ENCODE measurements at regions not wholly inside any gene's neighbourhood (a gene's known extent, or its start where the extent isn't known, plus 50 kb on each side); places are given as distances from the start of the nearest gene placed in this dataset.

- TF ChIP-seq HOMEZ (CRISPR knock-in tag; IDR thresholded peaks at IDR 0.05), result no peak
- TF ChIP-seq GTF2A2 (tag; IDR thresholded peaks at IDR 0.05), result no peak
- TF ChIP-seq ETV5 (CRISPR knock-in tag; IDR thresholded peaks at IDR 0.05; ENCODE audit: low read depth), result no peak
- no peak for TF ChIP-seq ESRRA (IDR thresholded peaks at IDR 0.05; ENCODE audit: borderline replicate concordance, low read depth)
- TF ChIP-seq MAX (CRISPR knock-in tag; IDR thresholded peaks at IDR 0.05), result no peak
- no peak for TF ChIP-seq ZNF324 (CRISPR knock-in tag; IDR thresholded peaks at IDR 0.05)
- TF ChIP-seq ZNF79 (CRISPR knock-in tag; IDR thresholded peaks at IDR 0.05; ENCODE audit: low read depth), result no peak
- TF ChIP-seq EZH2 (IDR thresholded peaks at IDR 0.05; ENCODE audit: borderline replicate concordance, low read depth, low read length), result no peak
- TF ChIP-seq HNRNPK (IDR thresholded peaks at IDR 0.05; ENCODE audit: low read depth, low read length, poor library complexity, severe bottlenecking), result no peak
- TF ChIP-seq ZNF780A (CRISPR knock-in tag; IDR thresholded peaks at IDR 0.05), result no peak
- TF ChIP-seq BRD4 (IDR thresholded peaks at IDR 0.05), result no peak
Observed at GRCh38 chr1:38672692-38673091, 186.9 kb downstream of the RRAGC start (continued).

GRCh38 chr1:38671221-38671620 is 188.4 kb downstream of the RRAGC start:
- BruUV-seq (replicated peaks), result no TSS peak
- Histone ChIP-seq H3K9me3 (replicated peaks; ENCODE audit: control insufficient read depth, insufficient read depth, low read depth, low read length) (no peaks in the 10 kb centered on the region; the same call in 1 of the 2 replicates), H3K36me3 (ENCODE audit: control insufficient read depth, insufficient read depth, low read length) (no peaks in the 10 kb centered on the region), H3K27me3 (ENCODE audit: control insufficient read depth in 2 of 2, insufficient read depth in 2 of 2, low read length in 2 of 2) (peaks cover 18 to 40% of the 10 kb centered on the region in 2 experiments), H4K20me1 (replicated peaks; ENCODE audit: control insufficient read depth, insufficient read depth, low read length) (no peaks in the 10 kb centered on the region), H3K27ac (ENCODE audit: extremely low read depth, low read depth, low read length) (no peak overlapping the region), H3K9me1 (ENCODE audit: control insufficient read depth, insufficient read depth, low read length) (no peaks in the 10 kb centered on the region), H3K79me2 (ENCODE audit: control insufficient read depth, insufficient read depth, low read length) (no peaks in the 10 kb centered on the region), H3K4me3 (no peak overlapping the region), H3K9ac (ENCODE audit: insufficient read depth in 1 of 2, low read depth in 2 of 2, low read length in 2 of 2) (no peak overlapping the region), H2AFZ (ENCODE audit: low read depth, low read length) (no peak overlapping the region), H3K4me2 (ENCODE audit: insufficient read depth, low read length) (no peak overlapping the region), H3K4me1 (replicated peaks in 1 of 2; ENCODE audit: control insufficient read depth in 2 of 2, insufficient read depth in 2 of 2, low read length in 2 of 2) (no peaks in the 10 kb centered on the region)
- 2% methylated on average over 8 of the region's 8 CpGs for WGBS (ENCODE audit: insufficient coverage, low coverage, missing lambda C conversion rate)
- ChIA-PET CTCF (ENCODE audit: low intra/inter-chr PET ratio) (no interaction called here), POLR2A (no interaction called here)
- intact Hi-C loops (cut with micrococcal nuclease) (no loop called here), in situ Hi-C loops (cut with MboI) (no loop called here)
- ATAC-seq (no peak), FAIRE-seq (no peak), DNase-seq (ENCODE audit: extremely low read depth in 1 of 4, low spot score in 3 of 4) (no peak)
- no peak for TF ChIP-seq RBM14 (IDR thresholded peaks at IDR 0.05; ENCODE audit: borderline replicate concordance, insufficient read depth, low read depth, low read length)
- TF ChIP-seq ZNF644 (tag; IDR thresholded peaks at IDR 0.05; ENCODE audit: low read depth), result no peak
- no peak for TF ChIP-seq PTBP1 (IDR thresholded peaks at IDR 0.05; ENCODE audit: low read depth, low read length)
- TF ChIP-seq E2F8 (IDR thresholded peaks at IDR 0.05; ENCODE audit: low read depth, partially characterized antibody), result no peak
- TF ChIP-seq ZNF23 (CRISPR knock-in tag; IDR thresholded peaks at IDR 0.05), result no peak
- no peak for TF ChIP-seq ZNF3 (CRISPR knock-in tag; IDR thresholded peaks at IDR 0.05)
- TF ChIP-seq HNRNPH1 (optimal IDR thresholded peaks at IDR 0.05; ENCODE audit: low read depth, low read length), result no peak
- TF ChIP-seq TRIM28 (IDR thresholded peaks at IDR 0.05), result no peak
- TF ChIP-seq XRCC4 (IDR thresholded peaks at IDR 0.05; ENCODE audit: extremely low read depth, insufficient read depth, insufficient read length), result no peak
- no peak for TF ChIP-seq CBX3 (IDR thresholded peaks at IDR 0.05; ENCODE audit: borderline replicate concordance in 1 of 2, low read length in 2 of 2)

All from K562 (cell line).